ENCODE measurements at regions not wholly inside any gene's neighbourhood (a gene's known extent, or its start where the extent isn't known, plus 50 kb on each side); places are given as distances from the start of the nearest gene placed in this dataset.

DNA sequence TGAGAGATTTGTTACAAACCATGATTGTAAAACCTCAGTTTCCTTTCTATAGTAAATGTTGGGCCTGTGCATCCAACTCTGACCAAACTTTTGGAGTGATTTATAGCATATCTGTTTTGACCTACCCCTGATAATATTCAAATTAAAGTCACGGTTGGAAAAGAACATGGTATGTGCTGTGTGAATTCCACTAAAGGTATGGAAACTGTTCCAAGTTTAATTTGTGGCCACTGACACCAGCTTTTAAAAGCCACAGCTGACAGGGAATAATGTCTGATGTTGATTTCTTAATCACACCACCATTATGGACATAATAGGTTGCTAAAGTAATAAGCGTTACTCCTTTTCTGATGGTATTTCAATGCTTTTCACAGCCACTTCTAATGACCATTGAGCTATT is 1215.9 kb downstream of the CDH8 start:
- TF ChIP-seq, protein P1, sequence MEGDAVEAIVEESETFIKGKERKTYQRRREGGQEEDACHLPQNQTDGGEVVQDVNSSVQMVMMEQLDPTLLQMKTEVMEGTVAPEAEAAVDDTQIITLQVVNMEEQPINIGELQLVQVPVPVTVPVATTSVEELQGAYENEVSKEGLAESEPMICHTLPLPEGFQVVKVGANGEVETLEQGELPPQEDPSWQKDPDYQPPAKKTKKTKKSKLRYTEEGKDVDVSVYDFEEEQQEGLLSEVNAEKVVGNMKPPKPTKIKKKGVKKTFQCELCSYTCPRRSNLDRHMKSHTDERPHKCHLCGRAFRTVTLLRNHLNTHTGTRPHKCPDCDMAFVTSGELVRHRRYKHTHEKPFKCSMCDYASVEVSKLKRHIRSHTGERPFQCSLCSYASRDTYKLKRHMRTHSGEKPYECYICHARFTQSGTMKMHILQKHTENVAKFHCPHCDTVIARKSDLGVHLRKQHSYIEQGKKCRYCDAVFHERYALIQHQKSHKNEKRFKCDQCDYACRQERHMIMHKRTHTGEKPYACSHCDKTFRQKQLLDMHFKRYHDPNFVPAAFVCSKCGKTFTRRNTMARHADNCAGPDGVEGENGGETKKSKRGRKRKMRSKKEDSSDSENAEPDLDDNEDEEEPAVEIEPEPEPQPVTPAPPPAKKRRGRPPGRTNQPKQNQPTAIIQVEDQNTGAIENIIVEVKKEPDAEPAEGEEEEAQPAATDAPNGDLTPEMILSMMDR (IDR thresholded peaks at IDR 0.05), result no peak
- TF ChIP-seq POLR2A (IDR thresholded peaks at IDR 0.05) (no peak), POLR2AphosphoS5 (IDR thresholded peaks at IDR 0.05) (no peak)

Measured in prostate gland (tissue), 2 donors.